Sigmoid colon (tissue), 6 donors: ENCODE measurements at regions not wholly inside any gene's neighbourhood (a gene's known extent, or its start where the extent isn't known, plus 50 kb on each side); places are given as distances from the start of the nearest gene placed in this dataset.

ENCODE experiments used
- DNase-seq: peaks from one replicate; pipeline ENCODE4 v3.0.0-alpha.2; 2019
- H3K27ac ChIP-seq, 4 donors: fragments of 200-600 bp; sonication (generic); one replicate each; pipeline ENCODE4 v1.5.1; 2016 to 2019; ENCODE audit warnings: mild to moderate bottlenecking in 1 of 4
- H3K27me3 ChIP-seq, 3 donors: fragments of 200-600 bp; sonication (generic); one replicate each; pipeline ENCODE4 v1.5.1; 2019; ENCODE audit warnings: mild to moderate bottlenecking in 1 of 3
- H3K36me3 ChIP-seq, 4 donors: fragments of 200-600 bp; sonication (generic); one replicate each; pipeline ENCODE4 v1.5.1; 2016 to 2019
- H3K4me1 ChIP-seq, 4 donors: fragments of 200-600 bp; sonication (generic); one replicate each; pipeline ENCODE4 v1.5.1; 2017 to 2019
- H3K4me3 ChIP-seq, 4 donors: fragments of 200-600 bp; sonication (generic); one replicate each; pipeline ENCODE4 v1.5.1; 2017 to 2019; ENCODE audit warnings: mild to moderate bottlenecking in 2 of 4, moderate library complexity in 1 of 4
- H3K9me3 ChIP-seq, 4 donors: fragments of 200-600 bp in 3 of 4; sonication (generic) in 3 of 4; one replicate each; pipeline versions ENCODE4 v1.5.1 to v1.6.1; 2013 to 2019
- EP300 ChIP-seq, 4 donors: sonication (generic); formaldehyde crosslinking; IDR thresholded peaks; one replicate each; pipeline ENCODE4 v1.6.1; 2017; ENCODE audit warnings: antibody characterized with exemption in 4 of 4
- POLR2A ChIP-seq, 2 donors: fragments of 450-650 bp; IDR thresholded peaks; one replicate each; pipeline ENCODE4 v1.6.1; 2016; ENCODE audit warnings: antibody characterized with exemption in 2 of 2, mild to moderate bottlenecking in 2 of 2, moderate library complexity in 2 of 2
- POLR2AphosphoS5 ChIP-seq, 4 donors: sonication (generic); formaldehyde crosslinking; IDR thresholded peaks; one replicate each; pipeline ENCODE4 v1.6.1; 2017; ENCODE audit warnings: antibody characterized with exemption in 4 of 4
- WGBS, 2 donors: extraction: QIAGEN DNeasy Blood & Tissue Kit; methylation state at CpG; one replicate each; pipeline ENCODE4 v1.1.7; 2013; 5-methylcytosine and 5-hydroxymethylcytosine counted together
- intact Hi-C: fragments of 100-400 bp; cut with DNase I; formaldehyde crosslinking; loops from one replicate; pipeline ENCODE4 v1.15.1; 2023
- TF ChIP-seq, protein P1 (sequence below), 4 experiments: fragments of 450-650 bp in 3 of 4; fragments of 200-600 bp in 1 of 4; IDR thresholded peaks; one replicate each; pipeline ENCODE4 v1.5.1; 2016 to 2019; ENCODE audit warnings: antibody characterized with exemption in 4 of 4, mild to moderate bottlenecking in 3 of 4, moderate library complexity in 2 of 4
- donor health status: healthy with polysubstance abuse.
- donor health status: healthy.

DNA sequence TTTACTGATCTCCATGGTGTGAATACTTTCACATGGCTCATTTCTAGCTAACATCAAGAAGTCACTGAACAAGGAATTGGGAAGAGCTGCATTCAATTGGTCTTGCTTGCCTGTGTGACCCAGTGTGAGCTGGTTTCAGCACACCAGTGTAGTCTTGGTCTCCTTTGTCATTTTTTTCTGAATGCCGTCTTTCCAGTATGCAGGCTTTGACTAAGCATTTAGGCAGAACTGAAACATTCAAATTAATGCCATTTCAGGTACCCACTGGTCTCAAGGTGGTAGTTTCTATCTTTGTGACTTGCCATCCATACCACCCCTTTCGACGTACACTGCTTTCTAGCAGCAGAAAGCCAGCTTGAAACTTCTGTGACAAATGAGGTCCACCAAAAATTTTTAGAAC, 550.5 kb upstream of the BOD1L1 start:
- Histone ChIP-seq H3K27me3 (no peaks in the 10 kb centered on the region), H3K9me3 (no peaks in the 10 kb centered on the region), H3K36me3 (no peaks in the 10 kb centered on the region), H3K4me1 (peaks cover 0 to 10% (median 0%) of the 10 kb centered on the region in 4 donors), H3K27ac (peak overlapping the region in 1 of 4 donors; percentile 45), H3K4me3 (no peak overlapping the region)
- TF ChIP-seq POLR2A (IDR thresholded peaks at IDR 0.05) (no peak), EP300 (IDR thresholded peaks at IDR 0.05) (no peak), POLR2AphosphoS5 (IDR thresholded peaks at IDR 0.05) (no peak)
- TF ChIP-seq, protein P1, sequence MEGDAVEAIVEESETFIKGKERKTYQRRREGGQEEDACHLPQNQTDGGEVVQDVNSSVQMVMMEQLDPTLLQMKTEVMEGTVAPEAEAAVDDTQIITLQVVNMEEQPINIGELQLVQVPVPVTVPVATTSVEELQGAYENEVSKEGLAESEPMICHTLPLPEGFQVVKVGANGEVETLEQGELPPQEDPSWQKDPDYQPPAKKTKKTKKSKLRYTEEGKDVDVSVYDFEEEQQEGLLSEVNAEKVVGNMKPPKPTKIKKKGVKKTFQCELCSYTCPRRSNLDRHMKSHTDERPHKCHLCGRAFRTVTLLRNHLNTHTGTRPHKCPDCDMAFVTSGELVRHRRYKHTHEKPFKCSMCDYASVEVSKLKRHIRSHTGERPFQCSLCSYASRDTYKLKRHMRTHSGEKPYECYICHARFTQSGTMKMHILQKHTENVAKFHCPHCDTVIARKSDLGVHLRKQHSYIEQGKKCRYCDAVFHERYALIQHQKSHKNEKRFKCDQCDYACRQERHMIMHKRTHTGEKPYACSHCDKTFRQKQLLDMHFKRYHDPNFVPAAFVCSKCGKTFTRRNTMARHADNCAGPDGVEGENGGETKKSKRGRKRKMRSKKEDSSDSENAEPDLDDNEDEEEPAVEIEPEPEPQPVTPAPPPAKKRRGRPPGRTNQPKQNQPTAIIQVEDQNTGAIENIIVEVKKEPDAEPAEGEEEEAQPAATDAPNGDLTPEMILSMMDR (IDR thresholded peaks at IDR 0.05) = no peak
- intact Hi-C loops = no loop called here
- 59 to 87% methylated on average over 3 of the region's 3 CpGs for WGBS, 2 donors
- DNase-seq = no peak

DNA sequence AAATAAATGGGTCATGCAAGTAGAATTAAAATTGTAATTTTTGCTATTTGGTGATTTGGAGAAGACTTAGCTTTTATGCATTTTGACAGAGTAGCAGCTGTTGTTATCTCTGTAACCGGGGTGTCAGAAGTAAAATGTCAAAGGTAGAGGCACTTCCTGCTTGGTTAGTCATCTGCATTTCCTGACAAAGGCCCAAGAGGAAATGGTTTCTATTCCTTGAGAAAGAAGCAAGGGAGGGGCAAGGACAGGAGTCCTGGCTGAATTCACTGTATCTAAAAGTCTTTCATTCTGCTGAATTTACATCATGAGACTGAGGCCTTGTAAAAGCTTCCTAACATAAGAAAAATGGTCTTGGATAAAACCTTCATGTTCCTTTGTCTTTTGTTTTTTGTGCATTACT, 550.9 kb upstream of the BOD1L1 start:
- no peak for DNase-seq
- Histone ChIP-seq H3K4me3 (no peak overlapping the region), H3K36me3 (no peaks in the 10 kb centered on the region), H3K27me3 (no peaks in the 10 kb centered on the region), H3K9me3 (no peaks in the 10 kb centered on the region), H3K27ac (peak overlapping the region in 1 of 4 donors; percentile 45), H3K4me1 (peaks cover 0 to 10% (median 0%) of the 10 kb centered on the region in 4 donors)
- 0 to 7% methylated on average over 1 of the region's 1 CpG for WGBS, 2 donors
- intact Hi-C loops = no loop called here
- TF ChIP-seq EP300 (IDR thresholded peaks at IDR 0.05) (no peak), POLR2A (IDR thresholded peaks at IDR 0.05) (no peak), POLR2AphosphoS5 (IDR thresholded peaks at IDR 0.05) (no peak)
- TF ChIP-seq, protein P1 (IDR thresholded peaks at IDR 0.05) = no peak

DNA sequence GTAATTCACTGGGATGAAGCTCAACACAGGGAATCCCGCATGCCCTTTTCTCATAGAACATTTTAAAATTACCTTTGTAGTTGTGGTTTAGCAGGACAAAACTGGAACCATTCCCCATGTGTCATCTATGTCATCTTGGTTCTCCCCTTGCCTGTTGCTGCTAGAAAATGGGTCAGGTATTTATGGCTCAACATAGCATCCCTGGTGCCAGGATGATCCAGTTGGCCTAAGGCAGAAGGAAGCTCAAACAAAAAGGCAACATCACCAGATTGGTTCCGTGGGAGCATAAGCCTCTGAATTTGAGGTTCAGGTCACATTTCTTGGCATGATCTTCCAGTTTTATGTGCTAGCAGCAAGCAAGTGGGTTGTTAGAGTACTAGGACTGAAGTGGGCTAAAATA, 552.6 kb upstream of the BOD1L1 start:
- Histone ChIP-seq H3K9me3 (no peaks in the 10 kb centered on the region), H3K4me3 (no peak overlapping the region), H3K27ac (no peak overlapping the region), H3K4me1 (peaks cover 0 to 10% (median 4%) of the 10 kb centered on the region in 4 donors), H3K27me3 (no peaks in the 10 kb centered on the region), H3K36me3 (no peaks in the 10 kb centered on the region)
- TF ChIP-seq EP300 (IDR thresholded peaks at IDR 0.05) = no peak
- TF ChIP-seq, protein P1 (IDR thresholded peaks at IDR 0.05) = no peak
- no peak for TF ChIP-seq POLR2AphosphoS5 (IDR thresholded peaks at IDR 0.05)
- 92 to 94% methylated on average over 2 of the region's 2 CpGs for WGBS, 2 donors
- intact Hi-C loops = no loop called here
- no peak for DNase-seq

DNA sequence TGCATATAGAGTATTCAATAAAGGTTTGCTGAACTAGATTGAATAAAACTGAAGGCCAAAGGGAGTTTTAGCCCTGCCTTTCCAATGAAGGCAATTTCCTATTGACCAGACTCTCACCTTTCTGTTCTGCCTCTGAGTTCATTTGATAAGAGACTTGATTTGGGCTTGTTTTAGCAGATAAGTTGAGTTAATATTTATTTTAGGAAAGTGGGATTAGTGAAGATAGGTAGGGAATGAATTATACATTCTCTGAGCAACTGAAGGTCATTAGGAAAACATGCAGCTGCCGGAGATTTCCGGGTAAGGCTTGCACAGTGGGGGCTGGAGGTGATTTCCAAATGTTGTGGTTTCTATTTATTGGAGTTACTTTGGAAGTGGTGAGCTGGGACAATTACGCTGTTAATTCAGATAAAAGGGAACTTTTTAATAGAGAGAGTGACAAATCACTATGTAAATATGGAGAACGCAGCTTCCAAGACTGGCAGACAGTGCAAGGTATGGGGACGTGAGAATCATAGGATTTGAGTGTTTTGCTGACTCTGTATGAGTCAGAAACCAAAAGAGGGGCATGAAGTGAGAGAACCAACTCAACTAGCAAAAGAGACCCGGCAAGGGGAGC, 553.6 kb upstream of the BOD1L1 start:
- Histone ChIP-seq H3K9me3 (no peaks in the 10 kb centered on the region), H3K4me1 (peaks cover 0 to 10% (median 4%) of the 10 kb centered on the region in 4 donors), H3K36me3 (no peaks in the 10 kb centered on the region), H3K27me3 (no peaks in the 10 kb centered on the region), H3K27ac (no peak overlapping the region), H3K4me3 (no peak overlapping the region)
- no peak for DNase-seq
- intact Hi-C loops = no loop called here
- TF ChIP-seq, protein P1 (IDR thresholded peaks at IDR 0.05) = no peak
- TF ChIP-seq EP300 (IDR thresholded peaks at IDR 0.05) = no peak
- no peak for TF ChIP-seq POLR2AphosphoS5 (IDR thresholded peaks at IDR 0.05)
- no peak for TF ChIP-seq POLR2A (IDR thresholded peaks at IDR 0.05)
- 61 to 76% methylated on average over 6 of the region's 6 CpGs for WGBS, 2 donors

DNA sequence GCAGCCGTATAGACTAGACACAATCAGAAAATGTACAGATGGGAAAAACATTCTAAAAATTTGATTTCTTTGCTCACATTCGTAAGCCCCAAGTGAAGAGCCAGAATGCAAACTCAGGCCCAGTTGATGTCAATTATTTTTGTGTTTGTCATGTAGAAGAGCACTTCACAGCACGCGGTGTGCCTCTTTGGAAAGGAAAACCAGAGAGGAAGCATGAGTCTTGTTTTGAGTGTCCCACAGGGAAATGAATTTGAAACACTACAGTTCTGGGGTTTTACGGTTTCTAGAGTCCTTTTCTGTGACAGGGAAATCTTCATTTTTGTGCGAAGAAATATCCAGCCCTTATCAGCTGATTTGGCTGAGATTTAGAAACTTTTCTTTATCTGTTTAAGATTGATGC, 554.6 kb upstream of the BOD1L1 start:
- no peak for DNase-seq
- Histone ChIP-seq H3K4me1 (peaks cover 0 to 10% (median 4%) of the 10 kb centered on the region in 4 donors), H3K36me3 (no peaks in the 10 kb centered on the region), H3K9me3 (no peaks in the 10 kb centered on the region), H3K4me3 (no peak overlapping the region), H3K27me3 (no peaks in the 10 kb centered on the region), H3K27ac (no peak overlapping the region)
- WGBS, 2 donors = 71 to 93% methylated on average over 6 of the region's 6 CpGs
- TF ChIP-seq, protein P1 (IDR thresholded peaks at IDR 0.05) = no peak
- TF ChIP-seq POLR2A (IDR thresholded peaks at IDR 0.05) = no peak
- no peak for TF ChIP-seq EP300 (IDR thresholded peaks at IDR 0.05)
- TF ChIP-seq POLR2AphosphoS5 (IDR thresholded peaks at IDR 0.05) = no peak
- intact Hi-C loops = no loop called here
